CD4-positive, alpha-beta T cell treated with Interferon alpha-2 for 1 hour (primary cell): ENCODE measurements at regions not wholly inside any gene's neighbourhood (a gene's known extent, or its start where the extent isn't known, plus 50 kb on each side); places are given as distances from the start of the nearest gene placed in this dataset.
A peak's percentile ranks its signal among the peaks of the same experiment; 100 is the strongest.

Experiments
- DNase-seq, 2 donors: peaks; one replicate each; pipeline ENCODE4 v3.0.0-alpha.2; 2020 to 2022

DNA sequence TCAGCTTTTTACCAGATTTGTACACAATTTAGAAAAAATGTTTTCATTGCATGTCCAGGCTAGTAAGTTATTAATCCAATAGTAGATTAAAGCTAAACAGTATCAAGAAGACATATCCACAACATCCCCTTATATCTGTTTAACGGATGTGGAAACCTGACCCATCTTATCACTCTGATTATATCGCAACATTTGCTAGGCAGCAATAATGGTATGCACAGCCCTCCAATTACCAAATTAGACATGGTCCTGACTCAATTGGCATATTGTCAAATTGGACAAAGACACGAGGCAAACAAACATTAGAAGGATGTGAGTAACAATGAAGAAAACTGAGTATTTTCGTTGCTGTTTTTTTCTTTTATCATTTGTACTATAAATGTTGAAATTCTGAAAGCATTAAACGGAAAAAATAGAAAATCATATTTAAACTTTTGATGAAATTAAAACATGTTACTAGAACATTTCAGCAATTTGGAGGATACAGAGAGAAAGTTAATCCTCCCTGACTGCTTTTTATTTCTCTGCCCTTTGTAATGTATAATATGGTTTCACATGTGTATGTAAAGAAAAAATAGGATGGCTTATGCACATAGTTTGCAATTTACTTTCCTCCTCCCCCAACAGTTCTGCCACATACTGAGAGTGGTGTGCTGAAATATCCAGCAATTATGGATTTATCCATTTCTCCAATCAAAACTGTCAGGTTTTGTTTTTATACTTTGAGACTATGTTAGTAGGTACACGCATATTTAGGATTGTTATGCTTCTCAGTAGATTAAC, 633.7 kb downstream of the ZIC1 start:
- no peak for DNase-seq

DNA sequence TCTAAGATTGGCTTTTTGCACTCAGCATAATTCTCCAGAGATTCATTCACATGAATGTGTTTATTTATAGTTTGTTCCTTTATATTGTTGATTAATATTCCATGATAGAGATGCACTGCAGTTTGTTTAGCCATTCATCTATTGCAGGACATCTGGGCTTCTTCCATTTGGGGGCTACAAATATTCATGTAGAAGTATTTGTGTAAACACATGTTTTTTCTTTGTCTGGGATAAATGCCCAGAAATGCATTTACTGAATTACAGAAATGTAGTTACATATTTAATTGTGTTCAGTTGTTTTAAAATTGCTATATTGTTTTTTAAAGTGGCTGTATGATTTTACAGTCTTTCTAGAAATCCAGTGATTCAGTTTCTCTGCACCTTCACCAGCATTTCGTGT, 635.0 kb downstream of the ZIC1 start:
- no peak for DNase-seq

DNA sequence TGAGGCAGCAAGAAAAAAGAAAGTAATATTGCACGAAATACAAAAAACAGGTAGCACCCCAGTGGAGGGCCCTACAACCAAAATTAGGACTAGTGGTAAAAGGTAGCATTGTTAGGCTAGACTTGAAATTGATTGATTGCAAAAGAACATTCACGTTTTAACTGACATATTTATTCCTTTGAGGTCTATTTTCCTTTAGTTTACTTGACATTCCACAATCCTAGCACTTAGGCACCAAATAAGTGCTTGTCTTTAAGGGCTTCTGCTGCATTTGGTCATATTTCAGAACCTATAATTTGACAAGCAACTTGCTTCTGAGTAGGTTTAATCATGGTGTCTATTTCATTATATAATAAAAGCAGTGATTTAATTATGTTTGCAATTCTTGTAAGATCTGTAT, 642.7 kb upstream of the AGTR1 start:
- no peak for DNase-seq

DNA sequence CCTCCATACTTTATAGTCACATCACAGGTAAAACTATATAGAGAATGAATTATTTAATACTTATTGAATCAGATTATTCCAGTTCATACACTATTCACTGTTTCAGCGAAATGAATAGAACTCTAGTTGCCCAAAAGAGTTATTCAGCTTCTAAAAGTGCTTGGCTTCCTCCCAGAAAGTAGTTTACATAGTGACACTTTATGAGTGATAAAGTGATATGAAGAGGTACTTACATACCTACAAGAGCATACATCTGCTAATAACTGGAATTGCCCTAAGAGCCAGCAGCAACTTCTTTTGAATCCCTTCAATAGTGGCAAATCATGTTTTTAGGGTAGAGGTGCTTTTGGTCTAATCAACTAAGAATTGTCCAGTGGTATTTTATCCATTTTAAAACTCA, 635.1 kb upstream of the AGTR1 start:
- DNase-seq = no peak

DNA sequence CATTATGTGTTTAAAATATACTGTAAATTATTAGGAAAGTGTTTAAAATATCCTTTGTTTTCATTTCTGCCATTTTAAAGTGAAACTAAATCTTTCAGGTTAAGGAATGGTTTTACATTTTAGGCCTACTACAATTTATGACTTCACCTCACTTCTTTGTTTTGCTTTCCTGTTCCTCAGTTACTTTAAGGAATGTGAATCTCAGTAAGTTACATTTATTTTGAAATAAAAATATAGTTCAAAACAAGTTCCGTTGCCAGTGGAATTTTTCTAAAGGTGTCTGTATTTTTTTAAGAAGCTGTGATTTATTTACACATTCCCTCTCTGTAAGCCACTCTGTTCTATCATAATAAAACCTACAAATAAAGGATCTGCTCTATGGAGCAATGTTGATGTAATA, 630.9 kb upstream of the AGTR1 start:
- DNase-seq = no peak

DNA sequence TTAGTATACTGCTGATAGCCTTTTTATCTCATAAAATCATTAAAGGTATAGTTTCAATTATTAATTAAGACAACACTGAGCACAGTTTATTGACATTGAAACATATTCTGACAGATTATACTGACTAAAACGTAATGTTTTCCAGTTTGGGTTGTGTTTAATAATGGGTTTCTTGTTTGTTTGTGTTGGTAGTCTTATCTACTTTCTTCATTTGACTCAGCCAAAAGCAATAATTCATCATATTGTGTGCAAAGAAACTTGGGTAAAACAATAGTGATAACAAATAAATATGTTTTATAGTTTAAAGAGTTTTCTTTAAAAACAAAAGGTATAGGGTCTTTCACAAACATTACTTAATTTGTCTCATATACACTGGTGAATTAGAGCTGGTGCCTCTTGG, 629.2 kb upstream of the AGTR1 start:
- no peak for DNase-seq

DNA sequence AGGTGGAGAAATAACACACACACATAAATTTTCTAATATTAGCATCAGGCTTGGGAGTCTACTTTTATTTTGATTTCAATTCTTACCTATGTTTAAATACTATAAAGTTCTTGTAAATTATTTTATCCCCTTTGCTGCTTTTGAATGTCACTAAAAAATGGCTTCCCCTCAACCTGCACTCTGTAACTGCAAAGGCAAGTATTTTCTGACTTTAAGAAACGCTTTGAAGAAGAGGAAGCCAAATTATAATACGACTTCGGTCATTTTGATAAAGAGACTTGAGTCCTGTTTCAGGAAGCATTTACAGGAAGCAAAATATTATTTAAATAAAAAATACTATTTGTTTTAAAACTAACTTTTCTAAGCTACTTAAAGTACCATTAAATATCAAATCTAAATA, 627.7 kb upstream of the AGTR1 start:
- no peak for DNase-seq

DNA sequence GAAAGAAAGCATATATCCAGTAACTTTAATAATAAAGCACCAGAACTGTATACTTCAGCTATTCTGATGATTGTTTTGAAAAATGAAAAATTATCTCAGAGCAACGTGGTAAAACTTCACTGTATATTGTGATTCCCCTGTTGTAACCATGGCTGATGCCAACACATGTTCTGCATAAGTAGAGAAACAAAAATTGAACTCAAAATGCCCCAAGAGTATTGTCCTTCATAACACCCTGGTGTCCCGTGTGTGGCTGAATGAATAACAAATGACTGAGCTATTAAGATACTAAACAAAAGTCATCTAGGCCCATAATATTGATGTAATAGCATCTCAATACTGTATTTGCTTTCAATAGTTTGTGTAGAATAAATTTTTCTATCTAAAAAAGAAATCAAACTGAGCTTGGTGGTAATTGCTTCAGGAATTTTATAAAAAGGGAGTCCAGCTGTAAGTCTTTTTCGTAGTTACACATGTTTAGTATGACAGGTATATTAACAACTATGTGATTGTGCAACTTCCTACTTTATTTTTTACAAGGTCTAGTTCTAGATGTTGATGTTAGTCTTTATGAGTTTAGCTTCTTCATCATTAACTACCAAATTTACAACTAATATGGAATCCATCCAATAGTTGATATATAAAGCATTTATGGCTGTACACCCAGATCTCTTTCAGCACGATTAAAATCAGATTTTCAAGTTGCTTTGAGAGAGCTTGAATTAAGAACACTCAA, 623.8 kb upstream of the AGTR1 start:
- no peak for DNase-seq

DNA sequence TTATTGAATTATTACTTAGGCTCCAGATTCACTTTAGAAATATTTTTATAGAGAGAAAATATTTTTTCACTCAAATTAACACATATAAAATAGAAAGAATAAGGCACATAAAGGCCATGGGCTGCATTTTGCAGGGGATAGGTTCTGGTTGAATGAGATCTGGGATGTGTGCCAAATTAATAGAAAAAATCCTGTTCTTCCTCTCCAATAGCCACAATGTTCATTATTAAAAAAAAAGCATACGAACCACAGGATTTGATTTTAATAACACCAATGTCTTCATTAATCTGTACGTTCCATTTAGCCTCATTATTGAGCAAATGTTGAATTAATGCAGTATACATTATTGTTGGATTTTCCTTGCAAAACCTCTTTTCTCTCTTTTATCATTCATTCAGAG, 622.8 kb upstream of the AGTR1 start:
- DNase-seq = no peak

DNA sequence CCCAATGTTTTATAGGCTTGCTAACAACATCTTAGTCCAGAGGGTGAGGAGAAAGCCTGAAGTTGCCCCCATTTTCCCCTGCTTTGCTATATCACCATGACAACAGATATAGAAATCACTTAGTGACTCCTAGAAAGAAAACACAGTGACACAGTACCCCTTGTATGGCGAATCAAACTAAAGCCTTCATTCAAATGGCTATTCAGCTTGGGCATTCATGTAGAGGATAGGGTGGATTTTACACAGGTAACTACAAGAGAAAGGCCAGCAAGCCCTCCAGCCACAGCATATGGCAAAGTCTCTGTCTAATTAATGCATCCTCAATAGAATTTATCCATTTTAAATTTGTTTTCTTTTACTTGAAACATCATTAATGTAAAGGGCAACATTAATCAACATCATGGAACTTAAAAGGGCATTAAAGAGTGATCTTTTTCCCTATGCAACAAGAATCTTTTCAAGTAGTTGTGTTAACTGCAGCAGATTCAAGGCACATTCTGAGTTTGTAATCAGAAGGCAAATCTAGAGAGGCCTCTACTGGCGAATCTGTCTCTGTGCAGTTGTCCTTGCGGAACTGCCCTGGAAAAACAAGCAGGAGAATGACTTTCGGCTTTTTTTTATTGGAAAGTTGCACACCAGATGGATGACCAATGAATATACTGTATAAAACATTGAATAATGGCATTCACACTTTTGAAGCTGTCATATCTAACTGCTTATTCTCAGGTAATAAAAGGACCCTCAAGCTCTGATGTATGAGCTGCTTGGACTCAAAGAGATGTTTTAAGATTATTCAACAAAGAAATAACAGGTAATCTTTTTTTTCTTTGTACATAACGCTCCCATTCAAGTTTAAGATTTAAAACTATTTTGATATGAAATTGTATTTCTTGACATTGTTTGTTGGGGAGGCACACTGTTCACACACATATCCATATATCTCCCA, 621.7 kb upstream of the AGTR1 start:
- DNase-seq = no peak

DNA sequence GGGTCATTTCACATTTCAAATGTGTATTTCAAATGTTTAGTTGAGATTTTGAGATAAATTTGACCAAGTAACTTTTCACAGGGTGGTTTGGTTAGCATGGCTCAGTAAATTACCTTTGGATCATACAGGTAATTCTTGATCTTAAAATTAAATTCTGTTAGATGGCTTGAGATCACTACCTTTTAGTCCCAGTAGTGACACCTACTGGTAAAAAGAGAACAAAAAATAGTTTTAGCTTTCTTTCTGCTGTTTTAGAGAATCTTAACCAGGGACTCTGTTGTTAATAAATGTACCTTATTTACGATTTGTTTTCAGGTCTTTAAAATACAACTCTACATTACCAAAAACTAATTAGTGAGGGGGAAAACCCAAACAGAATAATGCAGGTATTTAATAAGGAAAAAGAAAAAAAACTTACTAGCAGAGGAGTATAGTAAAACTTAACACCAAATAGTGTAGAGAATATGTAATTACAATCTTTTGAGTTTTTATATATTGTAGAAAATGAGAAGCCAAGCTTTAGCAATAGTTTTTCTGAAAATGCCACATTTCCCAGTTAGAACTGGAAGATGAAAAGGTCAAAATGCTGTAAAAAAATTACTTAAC, 620.3 kb upstream of the AGTR1 start:
- no peak for DNase-seq

DNA sequence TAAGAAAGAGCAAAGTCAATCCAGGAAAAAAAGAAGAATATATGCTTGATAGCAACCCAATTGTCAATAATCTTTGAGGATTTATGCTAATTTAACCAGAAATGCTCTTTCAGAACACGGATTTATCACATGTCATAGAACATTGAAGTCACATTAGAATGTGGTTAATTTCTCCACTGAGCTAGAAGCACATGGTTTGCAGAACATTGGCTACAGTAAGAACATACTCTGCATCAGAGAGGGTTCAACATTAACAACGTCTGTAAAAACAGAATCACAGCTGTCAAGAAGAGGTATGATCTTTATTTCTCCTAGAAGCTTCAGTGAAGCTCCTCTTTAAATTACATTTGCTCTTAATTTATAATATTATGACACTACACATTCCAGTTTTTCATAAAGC, 619.7 kb upstream of the AGTR1 start:
- DNase-seq = no peak

DNA sequence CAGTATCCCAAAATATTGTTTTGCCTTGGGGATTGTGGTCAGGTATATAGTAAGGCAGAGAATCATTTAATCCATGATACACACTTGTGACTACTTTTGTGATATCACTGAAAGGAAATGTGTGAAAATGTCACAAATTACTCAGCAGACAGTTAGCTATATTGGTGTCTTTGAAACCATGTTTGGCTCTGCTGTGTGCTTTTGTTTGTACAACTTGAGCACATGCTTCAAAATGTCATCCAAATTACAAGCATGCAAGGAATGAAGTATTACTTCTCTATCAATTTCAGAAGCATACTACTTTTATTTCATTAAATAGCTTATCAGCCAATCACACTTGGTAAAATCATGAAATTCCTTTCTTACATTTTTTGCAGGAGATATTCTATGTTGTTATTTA, 619.0 kb upstream of the AGTR1 start:
- DNase-seq = no peak

DNA sequence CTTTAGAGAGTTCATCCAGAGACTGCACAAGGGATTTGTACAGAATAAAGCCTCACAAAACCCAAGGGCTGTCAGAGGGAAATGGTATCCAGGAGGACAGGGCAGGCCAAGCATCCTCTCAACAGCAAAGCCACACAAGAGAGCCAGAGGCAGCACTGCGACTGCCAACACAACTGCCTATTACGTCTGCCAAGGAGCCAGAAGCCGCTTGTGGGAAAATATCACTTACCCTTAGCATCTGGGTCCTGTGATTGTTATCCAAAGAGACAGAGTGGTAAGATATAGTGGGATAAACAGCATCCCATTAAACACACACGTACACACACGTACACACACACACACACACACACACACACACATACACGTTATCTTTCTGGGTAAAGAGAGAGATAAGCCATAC, 618.3 kb upstream of the AGTR1 start:
- DNase-seq = no peak

DNA sequence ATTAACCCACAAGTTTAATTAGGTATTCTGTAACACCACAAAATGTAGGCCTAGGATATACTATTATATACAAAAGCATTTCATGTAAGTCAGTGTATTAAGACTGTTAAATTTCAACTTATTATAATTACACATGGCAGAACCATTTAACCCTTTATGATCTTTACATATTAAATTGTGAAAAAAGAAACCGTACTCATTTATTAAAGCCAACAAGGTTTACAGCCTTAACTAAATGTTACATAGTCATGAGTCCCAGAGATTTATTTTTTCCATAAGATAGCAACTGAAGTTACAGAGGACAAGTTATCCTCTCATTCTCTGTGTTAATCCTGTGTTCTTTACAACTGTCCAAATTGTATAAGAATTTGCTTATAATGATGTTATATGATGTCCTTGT, 615.8 kb upstream of the AGTR1 start:
- DNase-seq = no peak

DNA sequence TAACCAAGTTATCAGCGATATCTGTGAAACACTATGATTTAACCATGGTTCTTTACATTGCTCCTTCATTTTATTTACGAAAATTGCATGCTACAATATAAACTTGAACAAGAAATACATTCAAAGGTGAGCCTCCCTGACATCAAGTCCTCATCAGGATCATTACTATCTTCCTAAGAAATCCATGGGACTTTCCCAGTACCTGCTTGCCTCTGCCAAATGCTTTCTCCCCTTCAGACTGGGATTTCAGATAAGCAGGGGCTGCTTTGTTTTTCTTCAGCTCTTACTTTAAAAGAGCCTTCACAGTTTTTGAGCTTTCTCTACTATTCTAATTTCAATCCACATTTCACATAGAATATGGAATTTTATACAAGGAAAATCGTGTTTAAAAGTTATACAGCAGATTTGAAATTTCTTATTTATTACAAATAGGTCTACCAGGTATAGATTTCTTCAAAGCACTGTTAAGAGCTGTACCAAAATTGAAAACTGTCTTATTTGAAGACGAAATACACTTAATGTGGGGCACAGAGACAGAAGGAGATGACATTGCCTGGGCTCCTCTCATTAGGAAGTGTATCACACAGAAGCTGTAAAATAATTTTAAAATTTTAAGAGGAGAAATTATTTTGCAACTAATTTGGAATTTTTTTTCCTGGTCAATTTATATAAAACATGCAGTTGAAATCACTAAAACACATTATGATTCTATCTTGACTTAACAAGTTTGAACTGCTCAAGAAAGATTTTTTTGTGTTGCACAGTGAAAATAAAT, 615.0 kb upstream of the AGTR1 start:
- DNase-seq = no peak

DNA sequence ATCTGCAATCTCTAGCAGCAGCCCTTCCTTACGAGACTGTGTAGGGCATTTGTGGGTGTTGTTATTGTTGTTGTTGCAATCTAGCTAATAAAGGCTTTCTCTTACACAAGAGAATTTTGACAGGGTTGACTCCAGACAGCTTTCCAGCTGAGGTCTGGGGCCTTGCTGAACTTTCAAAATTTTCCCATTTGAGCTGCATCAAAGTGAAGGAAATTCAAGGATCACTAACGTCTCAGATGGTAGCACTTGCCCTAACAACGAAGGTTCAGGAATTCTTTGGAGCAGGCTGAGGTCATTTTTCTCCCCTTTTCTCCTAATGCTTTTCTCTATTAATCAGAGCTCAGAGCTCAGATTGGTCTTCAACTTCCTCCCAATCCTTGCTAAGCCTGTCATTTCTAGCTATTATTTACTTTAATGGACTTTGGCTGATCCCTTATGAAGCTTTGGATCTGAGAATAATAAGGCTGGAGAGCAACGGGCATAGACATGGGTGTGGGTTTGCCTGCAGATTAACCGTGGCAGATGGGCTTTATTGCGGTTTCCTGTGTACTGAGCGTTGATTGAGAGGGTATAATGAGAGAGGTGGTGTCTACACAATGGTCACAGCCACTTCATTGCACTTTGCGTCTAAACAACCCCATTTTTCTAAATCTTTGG, 614.0 kb upstream of the AGTR1 start:
- DNase-seq = no peak

DNA sequence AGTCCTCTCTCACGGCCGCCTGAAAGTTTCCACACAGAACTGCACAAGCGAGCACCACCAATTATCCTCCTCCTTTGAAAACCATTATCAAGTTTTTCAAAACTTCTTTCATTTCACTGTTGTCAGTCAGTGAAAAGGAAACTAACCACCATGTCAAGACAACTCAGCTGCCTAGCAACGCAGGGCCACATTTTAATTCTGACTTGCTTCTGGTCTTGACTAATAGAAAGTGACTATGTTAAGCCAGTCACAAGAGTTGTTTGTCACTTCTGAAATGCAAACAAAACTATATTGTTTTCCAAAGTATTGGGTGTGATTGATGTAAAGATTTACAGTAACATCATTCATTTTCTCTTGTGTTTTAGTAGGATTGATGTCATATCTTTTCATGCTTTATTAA, 612.8 kb upstream of the AGTR1 start:
- peak in 1 of 2 donors; percentile 11 for DNase-seq

DNA sequence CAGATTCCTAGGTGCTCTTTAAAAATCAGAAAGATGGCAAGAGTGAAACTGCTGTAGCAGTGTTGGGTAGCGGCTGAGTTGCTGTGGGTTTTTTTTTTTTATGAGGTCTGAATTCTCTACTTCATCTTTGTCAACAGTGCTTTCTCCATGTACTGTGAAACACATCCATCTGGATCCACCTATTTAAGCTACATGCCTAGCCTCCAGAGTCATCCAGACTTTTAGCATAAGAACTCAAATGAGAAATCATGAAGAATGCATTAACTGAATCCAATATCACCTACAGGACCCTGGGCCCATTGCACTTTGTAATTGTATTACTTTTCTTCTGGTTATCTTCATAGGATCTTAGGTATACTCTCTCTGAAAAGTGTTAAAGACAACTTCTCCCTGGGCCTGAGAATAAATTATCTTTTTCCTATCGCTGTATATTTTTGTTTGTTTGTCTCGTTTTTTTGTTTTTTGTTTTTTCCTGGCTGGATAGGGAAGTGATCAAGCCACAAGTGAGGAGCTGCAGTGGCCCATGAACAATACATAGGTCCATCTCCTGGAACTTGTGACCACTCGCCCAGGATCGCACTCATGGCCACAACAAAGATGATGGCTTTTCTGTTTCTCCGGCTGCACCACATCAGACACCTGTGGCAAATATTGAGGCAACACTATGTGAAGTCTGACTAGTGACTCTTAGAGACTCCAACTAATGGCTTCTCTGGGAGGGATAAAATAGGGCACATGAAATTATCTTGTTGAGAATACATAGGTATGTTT, 609.9 kb upstream of the AGTR1 start:
- DNase-seq = no peak

DNA sequence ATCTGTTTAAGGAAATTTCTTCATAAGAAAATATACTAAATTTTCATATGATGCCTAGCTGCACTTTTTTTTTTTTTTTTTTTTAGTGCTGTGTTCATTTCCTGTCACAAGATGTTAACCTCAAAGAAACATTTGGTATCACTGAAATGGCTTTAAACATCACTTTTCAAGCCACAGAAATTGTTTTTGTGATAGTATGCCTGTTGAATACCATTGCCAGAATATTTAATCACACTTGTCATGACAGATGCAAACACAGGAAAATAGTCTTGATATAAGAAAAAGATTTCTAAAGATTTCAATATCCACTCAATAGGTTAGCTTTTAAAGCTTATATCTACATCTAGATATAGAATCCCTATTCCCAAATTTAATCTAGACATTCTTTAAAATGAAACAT, 608.5 kb upstream of the AGTR1 start:
- no peak for DNase-seq

DNA sequence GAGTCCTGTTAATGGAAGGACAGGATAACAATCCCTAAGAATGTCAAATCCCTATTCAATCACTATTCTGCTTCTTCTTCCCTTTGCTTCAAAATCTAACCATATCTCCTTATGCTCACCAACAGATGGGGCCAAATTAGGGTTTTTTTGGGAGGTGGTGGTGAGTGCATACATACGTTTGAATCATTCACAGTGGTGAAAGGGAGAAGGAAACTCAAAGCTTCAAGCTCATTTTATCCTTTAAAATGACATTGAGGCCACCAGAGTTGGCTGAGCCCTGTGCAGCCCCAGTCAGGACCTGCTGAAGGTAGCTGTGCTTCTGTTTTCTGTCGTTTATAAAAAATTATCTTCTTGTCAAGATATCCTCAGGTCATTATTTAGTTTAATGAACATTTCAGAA, 607.5 kb upstream of the AGTR1 start:
- no peak for DNase-seq
